ENCODE measurements at regions not wholly inside any gene's neighbourhood (a gene's known extent, or its start where the extent isn't known, plus 50 kb on each side); places are given as distances from the start of the nearest gene placed in this dataset.

DNA sequence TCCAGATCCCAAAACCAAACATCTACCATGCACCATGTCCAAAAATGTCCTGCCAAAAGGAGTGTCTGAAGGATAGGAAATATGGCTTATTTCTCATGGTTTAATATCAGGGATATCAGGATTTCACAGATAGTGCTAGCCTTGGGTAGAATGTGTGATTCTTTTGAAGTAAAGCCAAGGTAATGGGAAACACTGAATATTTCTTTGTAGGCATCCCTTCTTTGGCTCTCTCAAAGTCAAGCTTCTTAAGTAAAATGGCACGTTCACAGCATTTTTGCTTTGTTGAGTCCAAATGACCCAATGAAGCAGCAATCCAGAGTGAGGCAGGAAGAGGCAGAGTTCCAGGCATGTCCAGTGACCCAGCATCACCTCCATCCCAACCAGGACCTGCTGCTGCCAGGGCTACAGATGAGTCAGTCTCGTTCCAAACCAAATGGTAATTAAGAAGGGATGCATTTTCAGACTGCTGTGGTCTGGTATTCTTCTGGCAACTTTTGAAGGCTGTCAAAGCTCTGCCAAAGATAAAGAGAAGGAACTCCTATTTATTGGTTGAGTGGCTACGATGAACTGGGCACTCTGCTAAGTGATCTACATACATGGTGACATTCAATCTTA is 678.8 kb upstream of the KLF4 start:
- no peak for TF ChIP-seq POLR2A (IDR thresholded peaks at IDR 0.05)
- TF ChIP-seq, protein P1, sequence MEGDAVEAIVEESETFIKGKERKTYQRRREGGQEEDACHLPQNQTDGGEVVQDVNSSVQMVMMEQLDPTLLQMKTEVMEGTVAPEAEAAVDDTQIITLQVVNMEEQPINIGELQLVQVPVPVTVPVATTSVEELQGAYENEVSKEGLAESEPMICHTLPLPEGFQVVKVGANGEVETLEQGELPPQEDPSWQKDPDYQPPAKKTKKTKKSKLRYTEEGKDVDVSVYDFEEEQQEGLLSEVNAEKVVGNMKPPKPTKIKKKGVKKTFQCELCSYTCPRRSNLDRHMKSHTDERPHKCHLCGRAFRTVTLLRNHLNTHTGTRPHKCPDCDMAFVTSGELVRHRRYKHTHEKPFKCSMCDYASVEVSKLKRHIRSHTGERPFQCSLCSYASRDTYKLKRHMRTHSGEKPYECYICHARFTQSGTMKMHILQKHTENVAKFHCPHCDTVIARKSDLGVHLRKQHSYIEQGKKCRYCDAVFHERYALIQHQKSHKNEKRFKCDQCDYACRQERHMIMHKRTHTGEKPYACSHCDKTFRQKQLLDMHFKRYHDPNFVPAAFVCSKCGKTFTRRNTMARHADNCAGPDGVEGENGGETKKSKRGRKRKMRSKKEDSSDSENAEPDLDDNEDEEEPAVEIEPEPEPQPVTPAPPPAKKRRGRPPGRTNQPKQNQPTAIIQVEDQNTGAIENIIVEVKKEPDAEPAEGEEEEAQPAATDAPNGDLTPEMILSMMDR (IDR thresholded peaks at IDR 0.05), result no peak
